Ishikawa (cell line): ENCODE measurements at regions not wholly inside any gene's neighbourhood (a gene's known extent, or its start where the extent isn't known, plus 50 kb on each side); places are given as distances from the start of the nearest gene placed in this dataset.

ENCODE experiments used
- CEBPB ChIP-seq: IDR thresholded peaks from 2 replicates; pipeline ENCODE4 v1.6.1; 2012
- CREB1 ChIP-seq: IDR thresholded peaks from 2 replicates; pipeline ENCODE4 v1.6.1; 2012; ENCODE audit warnings: low read depth
- EGR1 ChIP-seq: IDR thresholded peaks from 2 replicates; pipeline ENCODE4 v1.6.1; 2012
- EP300 ChIP-seq: IDR thresholded peaks from 2 replicates; pipeline ENCODE4 v1.6.1; 2012; ENCODE audit warnings: borderline replicate concordance
- FOXM1 ChIP-seq: IDR thresholded peaks from 2 replicates; pipeline ENCODE4 v1.6.1; 2012; ENCODE audit warnings: low read depth, borderline replicate concordance
- NFIC ChIP-seq: IDR thresholded peaks from 2 replicates; pipeline ENCODE4 v1.6.1; 2012
- RAD21 ChIP-seq: IDR thresholded peaks from 2 replicates; pipeline ENCODE4 v1.6.1; 2012; ENCODE audit warnings: low read depth
- TAF1 ChIP-seq: IDR thresholded peaks from 2 replicates; pipeline ENCODE4 v1.6.1; 2012; ENCODE audit warnings: low read depth, mild to moderate bottlenecking
- TCF12 ChIP-seq: IDR thresholded peaks from 2 replicates; pipeline ENCODE4 v1.6.1; 2012; ENCODE audit warnings: low read depth
- TEAD4 ChIP-seq: IDR thresholded peaks from 2 replicates; pipeline ENCODE4 v1.6.1; 2012
- YY1 ChIP-seq: IDR thresholded peaks from 2 replicates; pipeline ENCODE4 v1.6.1; 2012; ENCODE audit warnings: low read depth
- ZBTB7A ChIP-seq: IDR thresholded peaks from 2 replicates; pipeline ENCODE4 v1.6.1; 2012; ENCODE audit warnings: low read depth
- TF ChIP-seq, protein P1 (sequence below): IDR thresholded peaks from 2 replicates; pipeline ENCODE4 v1.6.1; 2012
- TF ChIP-seq, protein P2 (sequence below): IDR thresholded peaks from 2 replicates; pipeline ENCODE4 v1.6.1; 2012; ENCODE audit warnings: low read depth, mild to moderate bottlenecking
- TF ChIP-seq, protein P3 (sequence below): IDR thresholded peaks from 2 replicates; pipeline ENCODE4 v1.6.1; 2012

DNA sequence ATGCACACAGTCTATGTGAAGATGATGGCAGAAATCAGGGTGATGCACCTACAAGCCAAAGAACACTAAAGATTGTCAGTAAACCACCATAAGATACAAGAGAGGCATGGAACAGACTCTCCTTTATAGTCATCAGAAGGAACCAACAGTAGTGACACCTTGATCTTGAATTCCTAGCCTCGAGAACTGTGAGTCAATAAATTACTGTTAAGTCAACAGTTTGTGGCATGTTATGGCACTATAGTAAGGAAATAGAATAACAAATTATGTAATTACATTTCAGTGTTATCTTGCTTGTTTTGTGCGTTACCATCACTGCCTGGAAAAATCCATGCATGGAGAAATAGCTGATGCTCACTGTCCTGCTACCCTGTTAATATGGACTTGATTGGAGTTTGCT is 110.2 kb upstream of the LRP1B start:
- TF ChIP-seq TAF1 = no peak
- no peak for TF ChIP-seq YY1
- TF ChIP-seq, protein P1, sequence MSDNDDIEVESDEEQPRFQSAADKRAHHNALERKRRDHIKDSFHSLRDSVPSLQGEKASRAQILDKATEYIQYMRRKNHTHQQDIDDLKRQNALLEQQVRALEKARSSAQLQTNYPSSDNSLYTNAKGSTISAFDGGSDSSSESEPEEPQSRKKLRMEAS = no peak
- TF ChIP-seq EP300 = no peak

DNA sequence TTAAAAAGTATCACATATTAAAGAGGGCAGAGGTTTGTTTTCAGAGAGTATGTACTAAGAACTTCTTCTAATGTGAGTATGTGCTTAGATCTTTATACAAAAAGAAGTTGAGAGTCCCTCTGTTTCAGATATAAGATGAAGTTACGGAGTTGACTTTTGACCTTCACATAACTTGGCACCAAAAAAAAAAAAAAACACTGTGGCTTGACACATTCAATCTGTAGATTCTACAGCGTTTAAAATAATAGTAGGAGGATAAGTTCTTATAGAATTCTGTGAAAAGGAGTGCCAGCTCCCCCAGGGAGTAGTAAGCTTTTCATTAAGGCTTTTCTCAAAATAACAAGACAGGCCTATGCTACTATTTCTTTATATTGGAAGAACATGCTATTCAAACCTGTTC is 105.4 kb upstream of the LRP1B start:
- TF ChIP-seq NFIC (no peak), EP300 (no peak), TAF1 (no peak)
- TF ChIP-seq, protein P2, sequence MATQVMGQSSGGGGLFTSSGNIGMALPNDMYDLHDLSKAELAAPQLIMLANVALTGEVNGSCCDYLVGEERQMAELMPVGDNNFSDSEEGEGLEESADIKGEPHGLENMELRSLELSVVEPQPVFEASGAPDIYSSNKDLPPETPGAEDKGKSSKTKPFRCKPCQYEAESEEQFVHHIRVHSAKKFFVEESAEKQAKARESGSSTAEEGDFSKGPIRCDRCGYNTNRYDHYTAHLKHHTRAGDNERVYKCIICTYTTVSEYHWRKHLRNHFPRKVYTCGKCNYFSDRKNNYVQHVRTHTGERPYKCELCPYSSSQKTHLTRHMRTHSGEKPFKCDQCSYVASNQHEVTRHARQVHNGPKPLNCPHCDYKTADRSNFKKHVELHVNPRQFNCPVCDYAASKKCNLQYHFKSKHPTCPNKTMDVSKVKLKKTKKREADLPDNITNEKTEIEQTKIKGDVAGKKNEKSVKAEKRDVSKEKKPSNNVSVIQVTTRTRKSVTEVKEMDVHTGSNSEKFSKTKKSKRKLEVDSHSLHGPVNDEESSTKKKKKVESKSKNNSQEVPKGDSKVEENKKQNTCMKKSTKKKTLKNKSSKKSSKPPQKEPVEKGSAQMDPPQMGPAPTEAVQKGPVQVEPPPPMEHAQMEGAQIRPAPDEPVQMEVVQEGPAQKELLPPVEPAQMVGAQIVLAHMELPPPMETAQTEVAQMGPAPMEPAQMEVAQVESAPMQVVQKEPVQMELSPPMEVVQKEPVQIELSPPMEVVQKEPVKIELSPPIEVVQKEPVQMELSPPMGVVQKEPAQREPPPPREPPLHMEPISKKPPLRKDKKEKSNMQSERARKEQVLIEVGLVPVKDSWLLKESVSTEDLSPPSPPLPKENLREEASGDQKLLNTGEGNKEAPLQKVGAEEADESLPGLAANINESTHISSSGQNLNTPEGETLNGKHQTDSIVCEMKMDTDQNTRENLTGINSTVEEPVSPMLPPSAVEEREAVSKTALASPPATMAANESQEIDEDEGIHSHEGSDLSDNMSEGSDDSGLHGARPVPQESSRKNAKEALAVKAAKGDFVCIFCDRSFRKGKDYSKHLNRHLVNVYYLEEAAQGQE = no peak

DNA sequence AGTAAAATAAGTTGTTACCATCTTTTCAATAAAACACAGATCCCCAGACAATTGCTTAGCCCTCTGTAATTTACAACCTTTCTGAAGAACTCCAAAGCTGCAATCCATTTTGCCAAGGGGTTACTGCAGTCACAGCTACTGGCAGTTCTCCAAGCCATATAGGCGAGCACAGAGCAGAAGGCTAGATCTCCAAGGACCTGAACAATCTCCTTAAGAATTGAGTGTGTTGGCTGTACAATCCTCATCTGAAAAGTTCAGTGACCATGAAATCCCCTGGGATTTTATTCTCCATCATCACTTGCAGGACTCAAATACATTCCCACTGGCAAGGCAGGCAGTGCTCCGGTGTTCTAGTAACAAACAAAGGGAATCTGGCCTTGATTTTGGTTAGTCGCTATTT is 103.9 kb upstream of the LRP1B start:
- TF ChIP-seq TCF12 = no peak
- no peak for TF ChIP-seq TEAD4
- TF ChIP-seq NFIC = no peak
- TF ChIP-seq FOXM1 = no peak
- TF ChIP-seq CREB1 = no peak
- no peak for TF ChIP-seq EP300
- TF ChIP-seq, protein P2 = no peak

DNA sequence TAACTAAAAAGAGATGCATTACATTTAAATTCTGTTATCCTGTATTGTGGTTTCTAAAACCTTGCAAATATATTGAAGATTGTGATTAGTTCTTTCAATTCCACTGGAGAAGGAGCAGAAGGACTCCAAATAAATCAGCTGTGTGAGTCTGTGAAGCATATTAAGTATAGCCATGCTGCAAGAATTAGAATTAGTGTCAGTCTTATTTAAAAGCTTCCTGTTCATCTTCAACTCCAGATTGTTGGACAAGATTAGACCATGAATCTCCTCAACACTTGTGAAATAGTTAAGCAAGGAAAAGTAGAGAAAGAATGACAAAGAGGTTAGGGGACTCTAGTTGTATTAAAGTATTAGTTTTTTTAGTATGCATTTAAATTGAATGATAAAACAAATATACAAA is 92.5 kb upstream of the LRP1B start:
- no peak for TF ChIP-seq TEAD4
- no peak for TF ChIP-seq EP300
- TF ChIP-seq EGR1 = no peak
- no peak for TF ChIP-seq YY1
- TF ChIP-seq FOXM1 = no peak
- no peak for TF ChIP-seq ZBTB7A
- no peak for TF ChIP-seq TCF12
- TF ChIP-seq CREB1 = no peak
- TF ChIP-seq RAD21 = no peak
- TF ChIP-seq, protein P1 = no peak
- TF ChIP-seq CEBPB = no peak
- TF ChIP-seq, protein P3, sequence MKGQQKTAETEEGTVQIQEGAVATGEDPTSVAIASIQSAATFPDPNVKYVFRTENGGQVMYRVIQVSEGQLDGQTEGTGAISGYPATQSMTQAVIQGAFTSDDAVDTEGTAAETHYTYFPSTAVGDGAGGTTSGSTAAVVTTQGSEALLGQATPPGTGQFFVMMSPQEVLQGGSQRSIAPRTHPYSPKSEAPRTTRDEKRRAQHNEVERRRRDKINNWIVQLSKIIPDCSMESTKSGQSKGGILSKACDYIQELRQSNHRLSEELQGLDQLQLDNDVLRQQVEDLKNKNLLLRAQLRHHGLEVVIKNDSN = no peak
- TF ChIP-seq NFIC = no peak
- TF ChIP-seq, protein P2 = no peak

DNA sequence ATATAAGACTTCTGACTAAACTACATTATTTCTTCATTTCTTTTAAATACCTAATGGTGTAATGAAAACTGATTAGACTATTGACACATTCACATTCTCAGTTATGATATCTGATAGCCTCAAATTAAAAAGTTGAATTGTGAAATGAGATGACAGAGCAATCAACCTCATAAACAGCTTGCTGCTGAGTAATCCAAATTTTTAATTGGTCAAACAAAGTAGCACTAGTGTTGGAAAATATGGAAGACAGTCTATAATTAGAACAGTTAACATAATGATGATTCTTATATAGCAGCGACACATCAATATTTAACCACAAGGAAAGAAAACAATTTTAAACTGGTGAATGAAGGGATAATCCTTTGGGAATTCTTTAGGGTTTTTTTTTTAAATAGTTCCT is 91.9 kb upstream of the LRP1B start:
- TF ChIP-seq NFIC = no peak
- TF ChIP-seq, protein P2 = no peak
- TF ChIP-seq, protein P3 = no peak
- TF ChIP-seq ZBTB7A = no peak
- TF ChIP-seq FOXM1 = no peak
- TF ChIP-seq TCF12 = no peak
- no peak for TF ChIP-seq YY1
- TF ChIP-seq EP300 = no peak
- no peak for TF ChIP-seq EGR1
- no peak for TF ChIP-seq RAD21
- no peak for TF ChIP-seq TAF1
- TF ChIP-seq CEBPB = no peak
- TF ChIP-seq TEAD4 = no peak
- TF ChIP-seq, protein P1 = no peak
- no peak for TF ChIP-seq CREB1
